ENCODE measurements at regions not wholly inside any gene's neighbourhood (a gene's known extent, or its start where the extent isn't known, plus 50 kb on each side); places are given as distances from the start of the nearest gene placed in this dataset.

DNA sequence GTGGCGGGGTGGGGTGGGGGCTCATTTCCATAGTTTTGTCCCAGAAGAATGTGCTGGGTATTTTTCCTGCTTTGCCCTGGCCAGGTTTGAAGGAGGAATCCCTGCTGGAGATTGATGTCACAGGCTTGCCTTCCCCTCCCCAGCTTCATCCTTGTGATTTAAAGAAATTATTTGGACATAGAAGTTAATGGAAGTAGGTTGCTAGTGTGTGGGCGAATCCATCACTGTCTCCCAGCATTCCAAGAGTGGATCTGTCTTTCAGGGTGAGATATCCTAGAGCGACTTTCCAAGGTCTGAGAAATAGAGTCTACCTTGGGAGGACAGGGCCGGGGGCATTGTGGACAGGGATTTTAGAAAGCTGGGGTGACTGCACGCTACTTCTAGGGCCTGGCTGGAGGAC lies 64.9 kb upstream of the HSPA9 start:
- POLR2A ChIA-PET (ENCODE audit: unreplicated experiment), result no interaction called here
- H4K91ac ChIP-seq (ENCODE audit: insufficient read depth, low read depth, low read length), result no peak overlapping the region
- H3K9me3 ChIP-seq (ENCODE audit: control insufficient read depth, insufficient read depth, low read length), result no peaks in the 10 kb centered on the region
- H2BK120ac ChIP-seq (ENCODE audit: low read depth, low read length), result no peak overlapping the region
- CTCF ChIA-PET, result no interaction called here
- peak overlapping the region; percentile 13 for H2AFZ ChIP-seq (replicated peaks; ENCODE audit: low read length, poor library complexity)
- in situ Hi-C loops (cut with MboI; ENCODE audit: low sequenced_read_pairs) (loop anchor here (10.0 kb wide), 1 partner anchor 625 kb away; no protein-coding TSS in a partner anchor), dilution Hi-C loops (cut with HindIII; ENCODE audit: low sequenced_read_pairs, unreplicated experiment) (no loop called here), intact Hi-C loops (cut with micrococcal nuclease) (loop anchor here (5.0 to 10.0 kb wide), 2 partner anchors 182 to 515 kb away; no protein-coding TSS in a partner anchor)
- H3K4me3 ChIP-seq (ENCODE audit: insufficient read depth, low read depth, low read length), result no peak overlapping the region
- no peaks in the 10 kb centered on the region for H3K9me1 ChIP-seq (ENCODE audit: insufficient read depth, low read length)
- TF ChIP-seq SMC3 (IDR thresholded peaks at IDR 0.05; ENCODE audit: low read depth, low read length) (no peak), MAFK (IDR thresholded peaks at IDR 0.05; ENCODE audit: low read depth, low read length) (no peak), POLR2A (IDR thresholded peaks at IDR 0.05; ENCODE audit: low read depth, low read length) (no peak), CEBPB (IDR thresholded peaks at IDR 0.05; ENCODE audit: low read depth, low read length) (no peak), MXI1 (IDR thresholded peaks at IDR 0.05; ENCODE audit: borderline replicate concordance, low read depth, low read length) (no peak), FOS (IDR thresholded peaks at IDR 0.05; ENCODE audit: low read depth, low read length) (no peak), MAZ (IDR thresholded peaks at IDR 0.05; ENCODE audit: borderline replicate concordance, low read depth, low read length) (no peak), RFX5 (IDR thresholded peaks at IDR 0.05; ENCODE audit: low read depth, low read length) (no peak), NFE2L2 (IDR thresholded peaks at IDR 0.05; ENCODE audit: low read depth, low read length) (no peak)
- TF ChIP-seq, protein P1, sequence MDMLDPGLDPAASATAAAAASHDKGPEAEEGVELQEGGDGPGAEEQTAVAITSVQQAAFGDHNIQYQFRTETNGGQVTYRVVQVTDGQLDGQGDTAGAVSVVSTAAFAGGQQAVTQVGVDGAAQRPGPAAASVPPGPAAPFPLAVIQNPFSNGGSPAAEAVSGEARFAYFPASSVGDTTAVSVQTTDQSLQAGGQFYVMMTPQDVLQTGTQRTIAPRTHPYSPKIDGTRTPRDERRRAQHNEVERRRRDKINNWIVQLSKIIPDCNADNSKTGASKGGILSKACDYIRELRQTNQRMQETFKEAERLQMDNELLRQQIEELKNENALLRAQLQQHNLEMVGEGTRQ (IDR thresholded peaks at IDR 0.05; ENCODE audit: low read depth, low read length), result no peak
- TF ChIP-seq, protein P2, sequence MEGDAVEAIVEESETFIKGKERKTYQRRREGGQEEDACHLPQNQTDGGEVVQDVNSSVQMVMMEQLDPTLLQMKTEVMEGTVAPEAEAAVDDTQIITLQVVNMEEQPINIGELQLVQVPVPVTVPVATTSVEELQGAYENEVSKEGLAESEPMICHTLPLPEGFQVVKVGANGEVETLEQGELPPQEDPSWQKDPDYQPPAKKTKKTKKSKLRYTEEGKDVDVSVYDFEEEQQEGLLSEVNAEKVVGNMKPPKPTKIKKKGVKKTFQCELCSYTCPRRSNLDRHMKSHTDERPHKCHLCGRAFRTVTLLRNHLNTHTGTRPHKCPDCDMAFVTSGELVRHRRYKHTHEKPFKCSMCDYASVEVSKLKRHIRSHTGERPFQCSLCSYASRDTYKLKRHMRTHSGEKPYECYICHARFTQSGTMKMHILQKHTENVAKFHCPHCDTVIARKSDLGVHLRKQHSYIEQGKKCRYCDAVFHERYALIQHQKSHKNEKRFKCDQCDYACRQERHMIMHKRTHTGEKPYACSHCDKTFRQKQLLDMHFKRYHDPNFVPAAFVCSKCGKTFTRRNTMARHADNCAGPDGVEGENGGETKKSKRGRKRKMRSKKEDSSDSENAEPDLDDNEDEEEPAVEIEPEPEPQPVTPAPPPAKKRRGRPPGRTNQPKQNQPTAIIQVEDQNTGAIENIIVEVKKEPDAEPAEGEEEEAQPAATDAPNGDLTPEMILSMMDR (conservative IDR thresholded peaks at IDR 0.05; ENCODE audit: low read depth, low read length), result no peak
- H3K56ac ChIP-seq (ENCODE audit: extremely low read depth, insufficient read depth, low read length), result no peak overlapping the region
- H3K36me3 ChIP-seq (ENCODE audit: control insufficient read depth, insufficient read depth, low read length), result no peaks in the 10 kb centered on the region
- H4K20me1 ChIP-seq (ENCODE audit: insufficient read depth, low read length), result no peaks in the 10 kb centered on the region
- no peak overlapping the region for H3K27ac ChIP-seq (ENCODE audit: insufficient read depth, low read length)
- no peak overlapping the region for H3K23ac ChIP-seq (ENCODE audit: low read depth, low read length)
- no peaks in the 10 kb centered on the region for H3K4me1 ChIP-seq (ENCODE audit: control insufficient read depth, insufficient read depth, low read length)
- H2BK5ac ChIP-seq (ENCODE audit: low read depth, low read length, poor library complexity, severe bottlenecking), result no peak overlapping the region
- H3K18ac ChIP-seq (ENCODE audit: low read depth, low read length), result no peak overlapping the region
- no peak overlapping the region for H3K4ac ChIP-seq (ENCODE audit: low read depth, low read length)
- no peak for ATAC-seq (ENCODE audit: low read depth)
- no TSS peak for BruUV-seq (replicated peaks)
- 46% methylated on average over 2 of the region's 5 CpGs; no CpG with 5 or more reads in 1 of the 2 experiments for WGBS, 2 experiments (ENCODE audit: extremely low coverage in 2 of 2, insufficient read length in 1 of 2)
- H4K5ac ChIP-seq (ENCODE audit: low read depth, low read length), result no peak overlapping the region
- no peak overlapping the region for H2AK5ac ChIP-seq (ENCODE audit: low read depth, low read length)
- no peak overlapping the region for H3K4me2 ChIP-seq (ENCODE audit: low read depth, low read length)
- H3K27me3 ChIP-seq (ENCODE audit: control insufficient read depth, insufficient read depth, low read length), result peaks cover 39% of the 10 kb centered on the region
- H4K8ac ChIP-seq (ENCODE audit: low read depth in 2 of 2, low read length in 2 of 2), result no peak overlapping the region
- no peak overlapping the region for H2BK20ac ChIP-seq (ENCODE audit: low read depth, low read length)
- no peak overlapping the region for H2AK9ac ChIP-seq (replicated peaks; ENCODE audit: low read depth, low read length, poor library complexity)
- H3K14ac ChIP-seq (replicated peaks; ENCODE audit: low read depth, low read length), result no peak overlapping the region
- no peak for DNase-seq
- H3K9ac ChIP-seq (ENCODE audit: low read depth, low read length), result no peak overlapping the region
- H3K79me1 ChIP-seq (ENCODE audit: low read depth in 1 of 2, low read length in 2 of 2), result no peaks in the 10 kb centered on the region
- no peak overlapping the region for H2BK15ac ChIP-seq (ENCODE audit: low read depth, low read length)

Measured in IMR-90 (cell line).